ENCODE measurements at regions not wholly inside any gene's neighbourhood (a gene's known extent, or its start where the extent isn't known, plus 50 kb on each side); places are given as distances from the start of the nearest gene placed in this dataset.

DNA sequence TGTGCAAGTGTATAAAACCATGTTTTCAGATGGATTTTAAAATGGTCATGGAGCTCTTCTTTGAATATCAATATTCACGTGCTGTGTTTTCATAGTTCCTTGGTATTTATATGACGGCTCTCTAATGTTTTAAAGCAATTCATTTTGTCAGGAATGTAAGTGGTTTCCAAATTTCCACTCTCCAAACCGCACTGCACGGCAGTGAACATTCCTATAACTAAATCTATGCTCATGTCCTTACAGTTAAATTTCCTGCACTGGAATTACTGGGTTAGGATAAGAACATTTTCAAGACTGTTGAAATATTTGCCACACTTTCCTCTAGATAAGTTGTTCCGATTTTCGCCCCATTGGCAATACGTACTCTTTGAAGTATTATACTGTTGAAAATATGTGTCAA, 398.9 kb downstream of the PMP22 start:
- CTCF ChIA-PET = no interaction called here
- ATAC-seq (replicated peaks in 1 of 4) (no peak), DNase-seq (no peak)
- H3K27ac Mint-ChIP-seq = no peak overlapping the region
- POLR2A ChIA-PET = no interaction called here
- no CpG with 5 or more reads among the region's 7 CpGs for WGBS (ENCODE audit: insufficient coverage)
- H3K36me3 Mint-ChIP-seq = no peaks in the 10 kb centered on the region
- H3K9me3 Mint-ChIP-seq = no peaks in the 10 kb centered on the region
- no peak overlapping the region for H3K4me3 Mint-ChIP-seq
- Histone ChIP-seq H3K4me3 (ENCODE audit: control insufficient read depth in 1 of 2, extremely low read depth in 1 of 2, low read length in 1 of 2) (no peak overlapping the region), H3K27ac (ENCODE audit: low read length) (no peak overlapping the region), H3K9me3 (no peaks in the 10 kb centered on the region), H3K4me1 (ENCODE audit: control insufficient read depth in 1 of 2, extremely low read depth in 1 of 2, insufficient read depth in 2 of 2, low read length in 2 of 2) (no peaks in the 10 kb centered on the region), H3K27me3 (replicated peaks in 1 of 2; ENCODE audit: control insufficient read depth in 2 of 2, extremely low read depth in 1 of 2, insufficient read depth in 2 of 2, low read length in 1 of 2) (peaks cover 0 to 3% of the 10 kb centered on the region in 2 experiments), H3K36me3 (ENCODE audit: control insufficient read depth in 2 of 2, extremely low read depth in 1 of 2, insufficient read depth in 1 of 2, low read length in 1 of 2) (no peaks in the 10 kb centered on the region)
- no peaks in the 10 kb centered on the region for H3K4me1 Mint-ChIP-seq
- peaks cover 7 to 10% of the 10 kb centered on the region in 2 donors for H3K27me3 Mint-ChIP-seq

DNA sequence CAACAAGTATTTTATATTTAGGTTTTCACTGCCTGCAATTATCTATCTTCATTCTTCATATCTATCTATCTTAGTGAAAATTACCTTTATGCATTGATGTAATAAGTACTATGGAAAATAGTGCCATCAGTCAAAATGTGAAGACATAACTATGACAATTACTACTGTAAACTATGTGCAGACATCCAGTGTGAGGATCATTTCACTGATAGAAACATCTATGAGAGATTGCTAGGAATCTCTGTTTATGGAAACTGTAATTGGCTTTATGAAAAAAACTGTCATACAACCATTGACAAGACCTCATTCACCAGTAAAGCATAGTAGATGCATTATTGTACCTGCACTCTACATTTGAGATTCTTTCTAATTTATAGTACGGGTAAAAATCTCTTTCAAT, 401.0 kb downstream of the PMP22 start:
- no peaks in the 10 kb centered on the region for H3K9me3 Mint-ChIP-seq
- no CpG with 5 or more reads among the region's 1 CpG for WGBS (ENCODE audit: insufficient coverage)
- peaks cover 6 to 26% of the 10 kb centered on the region in 2 donors for H3K27me3 Mint-ChIP-seq
- H3K9me3 ChIP-seq = no peaks in the 10 kb centered on the region
- H3K27me3 ChIP-seq (replicated peaks in 1 of 2; ENCODE audit: control insufficient read depth in 2 of 2, extremely low read depth in 1 of 2, insufficient read depth in 2 of 2, low read length in 1 of 2) = peaks cover 0 to 3% of the 10 kb centered on the region in 2 experiments
- H3K27ac ChIP-seq (ENCODE audit: low read length) = no peak overlapping the region
- no peaks in the 10 kb centered on the region for H3K36me3 Mint-ChIP-seq
- no peak overlapping the region for H3K4me3 ChIP-seq (ENCODE audit: control insufficient read depth in 1 of 2, extremely low read depth in 1 of 2, low read length in 1 of 2)
- H3K4me3 Mint-ChIP-seq = no peak overlapping the region
- no peaks in the 10 kb centered on the region for H3K36me3 ChIP-seq (ENCODE audit: control insufficient read depth in 2 of 2, extremely low read depth in 1 of 2, insufficient read depth in 1 of 2, low read length in 1 of 2)
- ATAC-seq (replicated peaks in 1 of 4) = no peak
- H3K27ac Mint-ChIP-seq = no peak overlapping the region
- POLR2A ChIA-PET = no interaction called here
- no peaks in the 10 kb centered on the region for H3K4me1 Mint-ChIP-seq
- no peaks in the 10 kb centered on the region for H3K4me1 ChIP-seq (ENCODE audit: control insufficient read depth in 1 of 2, extremely low read depth in 1 of 2, insufficient read depth in 2 of 2, low read length in 2 of 2)
- DNase-seq = no peak
- CTCF ChIA-PET = no interaction called here

DNA sequence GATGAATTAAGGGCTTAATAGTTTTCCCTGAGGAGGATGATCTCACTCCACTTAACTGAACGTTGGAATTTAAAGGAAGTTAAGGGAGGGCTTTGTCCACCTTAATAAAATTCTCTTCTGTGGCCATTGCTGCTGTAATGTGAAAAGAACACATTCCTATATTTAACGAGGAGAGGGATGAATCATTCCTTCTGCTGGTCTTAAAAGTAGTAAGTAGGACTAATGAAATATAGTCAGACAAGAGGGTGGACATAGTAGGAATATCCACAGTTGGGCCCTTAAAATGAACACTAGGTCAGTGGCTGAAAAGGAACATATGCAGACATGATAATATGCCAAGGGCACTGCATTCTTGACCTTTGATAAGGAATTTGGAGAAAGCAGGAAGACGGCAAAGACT, 405.6 kb downstream of the PMP22 start:
- no peaks in the 10 kb centered on the region for H3K4me1 Mint-ChIP-seq
- Histone ChIP-seq H3K27ac (ENCODE audit: low read length) (no peak overlapping the region), H3K4me3 (ENCODE audit: control insufficient read depth in 1 of 2, extremely low read depth in 1 of 2, low read length in 1 of 2) (no peak overlapping the region), H3K36me3 (ENCODE audit: control insufficient read depth in 2 of 2, extremely low read depth in 1 of 2, insufficient read depth in 1 of 2, low read length in 1 of 2) (no peaks in the 10 kb centered on the region), H3K27me3 (replicated peaks in 1 of 2; ENCODE audit: control insufficient read depth in 2 of 2, extremely low read depth in 1 of 2, insufficient read depth in 2 of 2, low read length in 1 of 2) (no peaks in the 10 kb centered on the region), H3K9me3 (no peaks in the 10 kb centered on the region), H3K4me1 (ENCODE audit: control insufficient read depth in 1 of 2, extremely low read depth in 1 of 2, insufficient read depth in 2 of 2, low read length in 2 of 2) (no peaks in the 10 kb centered on the region)
- no peaks in the 10 kb centered on the region for H3K9me3 Mint-ChIP-seq
- no peak overlapping the region for H3K4me3 Mint-ChIP-seq
- H3K27ac Mint-ChIP-seq = no peak overlapping the region
- H3K36me3 Mint-ChIP-seq = no peaks in the 10 kb centered on the region
- CTCF ChIA-PET = no interaction called here
- POLR2A ChIA-PET = no interaction called here
- peaks cover 10 to 22% of the 10 kb centered on the region in 2 donors for H3K27me3 Mint-ChIP-seq
- WGBS (ENCODE audit: insufficient coverage) = no CpG with 5 or more reads among the region's 3 CpGs
- DNase-seq (no peak), ATAC-seq (replicated peaks in 1 of 4) (no peak)

DNA sequence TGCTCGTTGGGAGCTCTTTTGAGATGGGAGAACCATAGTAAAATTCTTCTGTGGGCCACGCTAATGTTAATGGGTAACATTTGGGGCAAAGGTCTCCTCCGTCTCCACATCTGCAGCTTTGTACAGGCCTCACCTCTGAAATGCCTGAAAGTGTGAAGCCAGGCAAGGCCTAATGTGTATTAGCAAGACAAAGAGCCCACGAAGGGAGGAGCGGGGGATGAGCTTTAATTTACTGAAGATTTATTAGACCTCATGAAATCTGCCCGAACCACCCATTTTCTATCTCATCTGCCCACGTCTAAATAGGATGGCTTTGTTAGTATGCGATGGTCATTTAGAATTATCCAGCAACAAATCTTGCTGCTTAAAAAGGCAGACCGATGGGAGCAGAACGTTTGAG, 408.9 kb downstream of the PMP22 start:
- ATAC-seq (replicated peaks in 1 of 4) = no peak
- Mint-ChIP-seq H3K27ac (no peak overlapping the region), H3K36me3 (no peaks in the 10 kb centered on the region), H3K9me3 (no peaks in the 10 kb centered on the region), H3K27me3 (peaks cover 8 to 15% of the 10 kb centered on the region in 2 donors), H3K4me1 (no peaks in the 10 kb centered on the region), H3K4me3 (no peak overlapping the region)
- ChIA-PET POLR2A (no interaction called here), CTCF (no interaction called here)
- WGBS (ENCODE audit: insufficient coverage) = 79% methylated on average over 5 of the region's 10 CpGs
- H3K9me3 ChIP-seq = no peaks in the 10 kb centered on the region
- no peak overlapping the region for H3K27ac ChIP-seq (ENCODE audit: low read length)
- no peaks in the 10 kb centered on the region for H3K27me3 ChIP-seq (replicated peaks in 1 of 2; ENCODE audit: control insufficient read depth in 2 of 2, extremely low read depth in 1 of 2, insufficient read depth in 2 of 2, low read length in 1 of 2)
- H3K4me1 ChIP-seq (ENCODE audit: control insufficient read depth in 1 of 2, extremely low read depth in 1 of 2, insufficient read depth in 2 of 2, low read length in 2 of 2) = no peaks in the 10 kb centered on the region
- H3K4me3 ChIP-seq (ENCODE audit: control insufficient read depth in 1 of 2, extremely low read depth in 1 of 2, low read length in 1 of 2) = no peak overlapping the region
- no peak for DNase-seq
- H3K36me3 ChIP-seq (ENCODE audit: control insufficient read depth in 2 of 2, extremely low read depth in 1 of 2, insufficient read depth in 1 of 2, low read length in 1 of 2) = no peaks in the 10 kb centered on the region

DNA sequence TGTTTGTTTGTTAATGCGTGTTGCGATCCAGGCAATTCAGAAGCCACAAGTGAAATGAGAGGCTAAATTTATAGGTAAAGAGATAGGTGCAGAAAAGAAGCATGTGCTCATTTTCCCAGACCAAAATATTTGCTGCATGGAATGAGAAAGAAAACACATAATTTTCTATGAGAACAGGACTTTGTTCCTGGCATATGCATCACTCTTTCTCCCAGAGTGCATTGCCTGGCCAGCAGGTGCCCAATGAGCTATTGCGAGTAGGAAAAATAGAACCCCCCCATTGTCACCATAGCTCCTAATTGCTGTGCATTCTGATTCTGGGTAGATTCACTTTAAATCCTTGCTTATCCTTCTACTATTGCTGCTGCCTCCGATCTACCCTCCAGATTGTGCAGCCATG, 410.4 kb downstream of the PMP22 start:
- Mint-ChIP-seq H3K4me1 (no peaks in the 10 kb centered on the region), H3K27ac (no peak overlapping the region), H3K27me3 (peaks cover 7 to 8% of the 10 kb centered on the region in 2 donors), H3K36me3 (no peaks in the 10 kb centered on the region), H3K9me3 (no peaks in the 10 kb centered on the region), H3K4me3 (no peak overlapping the region)
- POLR2A ChIA-PET = no interaction called here
- CTCF ChIA-PET = no interaction called here
- H3K9me3 ChIP-seq = no peaks in the 10 kb centered on the region
- peaks cover 0 to 2% of the 10 kb centered on the region in 2 experiments for H3K27me3 ChIP-seq (replicated peaks in 1 of 2; ENCODE audit: control insufficient read depth in 2 of 2, extremely low read depth in 1 of 2, insufficient read depth in 2 of 2, low read length in 1 of 2)
- no peaks in the 10 kb centered on the region for H3K36me3 ChIP-seq (ENCODE audit: control insufficient read depth in 2 of 2, extremely low read depth in 1 of 2, insufficient read depth in 1 of 2, low read length in 1 of 2)
- no peak for ATAC-seq (replicated peaks in 1 of 4)
- H3K4me3 ChIP-seq (ENCODE audit: control insufficient read depth in 1 of 2, extremely low read depth in 1 of 2, low read length in 1 of 2) = no peak overlapping the region
- no peaks in the 10 kb centered on the region for H3K4me1 ChIP-seq (ENCODE audit: control insufficient read depth in 1 of 2, extremely low read depth in 1 of 2, insufficient read depth in 2 of 2, low read length in 2 of 2)
- no peak overlapping the region for H3K27ac ChIP-seq (ENCODE audit: low read length)
- WGBS (ENCODE audit: insufficient coverage) = no CpG with 5 or more reads among the region's 4 CpGs
- no peak for DNase-seq

DNA sequence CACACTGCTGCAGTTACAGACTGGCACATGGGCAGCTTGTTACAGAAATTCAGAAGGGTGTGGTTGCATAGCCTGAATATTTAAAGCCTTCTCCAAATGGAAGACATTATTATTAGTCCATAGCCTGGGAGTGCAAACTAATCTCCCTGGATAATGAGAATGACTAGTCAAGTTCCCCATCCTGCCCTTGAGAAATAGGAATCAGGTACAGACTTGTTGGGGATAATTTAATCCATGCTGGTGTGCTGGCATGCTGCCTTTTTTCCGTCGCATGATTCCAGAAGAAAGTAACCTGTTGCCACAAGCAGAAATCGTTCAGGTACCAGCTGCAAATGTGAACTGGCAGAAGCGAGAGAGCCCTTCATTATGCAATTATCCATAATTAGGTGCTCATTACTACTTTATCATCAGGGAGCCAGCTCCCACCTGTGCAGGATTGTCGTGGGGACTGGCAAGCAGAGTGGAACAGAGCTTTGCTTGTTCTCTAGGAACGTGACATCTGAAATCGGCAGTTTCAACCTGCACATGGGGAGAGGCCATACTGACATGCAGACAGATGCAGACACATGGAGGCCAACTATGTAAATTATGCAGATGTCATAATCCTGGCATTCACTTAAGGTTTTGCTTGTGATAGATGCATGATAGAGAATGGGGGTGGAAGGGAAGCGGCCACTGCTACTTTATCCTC, 419.4 kb downstream of the PMP22 start:
- no peaks in the 10 kb centered on the region for H3K9me3 Mint-ChIP-seq
- Histone ChIP-seq H3K36me3 (ENCODE audit: control insufficient read depth in 2 of 2, extremely low read depth in 1 of 2, insufficient read depth in 1 of 2, low read length in 1 of 2) (no peaks in the 10 kb centered on the region), H3K9me3 (no peaks in the 10 kb centered on the region), H3K27ac (ENCODE audit: low read length) (no peak overlapping the region), H3K4me1 (ENCODE audit: control insufficient read depth in 1 of 2, extremely low read depth in 1 of 2, insufficient read depth in 2 of 2, low read length in 2 of 2) (no peaks in the 10 kb centered on the region), H3K4me3 (ENCODE audit: control insufficient read depth in 1 of 2, extremely low read depth in 1 of 2, low read length in 1 of 2) (no peak overlapping the region), H3K27me3 (replicated peaks in 1 of 2; ENCODE audit: control insufficient read depth in 2 of 2, extremely low read depth in 1 of 2, insufficient read depth in 2 of 2, low read length in 1 of 2) (peaks cover 0 to 2% of the 10 kb centered on the region in 2 experiments)
- ChIA-PET POLR2A (no interaction called here), CTCF (interaction anchor here in 1 of 2 donors (0.5 kb wide), 1 partner anchor 886 kb away, joined by 3 read pairs; no protein-coding TSS in a partner anchor)
- WGBS (ENCODE audit: insufficient coverage) = 82% methylated on average over 7 of the region's 8 CpGs
- no peak overlapping the region for H3K27ac Mint-ChIP-seq
- DNase-seq = no peak
- H3K4me3 Mint-ChIP-seq = no peak overlapping the region
- no peaks in the 10 kb centered on the region for H3K36me3 Mint-ChIP-seq
- peaks cover 23 to 33% of the 10 kb centered on the region in 2 donors for H3K27me3 Mint-ChIP-seq
- H3K4me1 Mint-ChIP-seq = no peaks in the 10 kb centered on the region
- no peak for ATAC-seq (replicated peaks in 1 of 4)

All from T-cell (primary cell).